HG03521 (cell line): ENCODE measurements at regions not wholly inside any gene's neighbourhood (a gene's known extent, or its start where the extent isn't known, plus 50 kb on each side); places are given as distances from the start of the nearest gene placed in this dataset.

ENCODE experiments used
- ATAC-seq: cut with Tn5 transposase; IDR thresholded peaks from one replicate; pipeline ENCODE4 v1.9.1; 2021; ENCODE audit warnings: mild to moderate bottlenecking, moderate library complexity; ENCODE audit not compliant: unreplicated experiment

GRCh38 chr4:23207059-23207458, 514.3 kb downstream of the GBA3 start:
- no peak for ATAC-seq

GRCh38 chr4:23202712-23203247, 510.0 kb downstream of the GBA3 start:
- ATAC-seq: no peak

- no peak for ATAC-seq
Observed at GRCh38 chr4:23194751-23195150, 502.0 kb downstream of the GBA3 start.

GRCh38 chr4:23174179-23174578, 481.4 kb downstream of the GBA3 start:
- no peak for ATAC-seq

GRCh38 chr4:23171976-23172375, 479.2 kb downstream of the GBA3 start:
- no peak for ATAC-seq

- no peak for ATAC-seq
Observed at GRCh38 chr4:23169608-23170311, 477.0 kb downstream of the GBA3 start.

- ATAC-seq: no peak
Observed at GRCh38 chr4:23166919-23167318, 474.2 kb downstream of the GBA3 start.

GRCh38 chr4:23166407-23166806, 473.7 kb downstream of the GBA3 start:
- ATAC-seq: no peak

GRCh38 chr4:23165669-23166068, 472.9 kb downstream of the GBA3 start:
- ATAC-seq: no peak

GRCh38 chr4:23163647-23164436, 471.1 kb downstream of the GBA3 start:
- no peak for ATAC-seq

- ATAC-seq: no peak
Observed at GRCh38 chr4:23162275-23162674, 469.5 kb downstream of the GBA3 start.

- no peak for ATAC-seq
Observed at GRCh38 chr4:23161787-23162186, 469.1 kb downstream of the GBA3 start.

GRCh38 chr4:23153076-23153475, 460.3 kb downstream of the GBA3 start:
- ATAC-seq: no peak

GRCh38 chr4:23149815-23150214, 457.1 kb downstream of the GBA3 start:
- no peak for ATAC-seq

GRCh38 chr4:23144707-23145106, 452.0 kb downstream of the GBA3 start:
- ATAC-seq: no peak

- ATAC-seq: no peak
Observed at GRCh38 chr4:23135792-23136645, 443.3 kb downstream of the GBA3 start.

GRCh38 chr4:23134331-23134730, 441.6 kb downstream of the GBA3 start:
- ATAC-seq: no peak

- no peak for ATAC-seq
Observed at GRCh38 chr4:23130845-23131244, 438.1 kb downstream of the GBA3 start.

- no peak for ATAC-seq
Observed at GRCh38 chr4:23125118-23125517, 432.4 kb downstream of the GBA3 start.

- ATAC-seq: no peak
Observed at GRCh38 chr4:23122666-23123400, 430.1 kb downstream of the GBA3 start.

GRCh38 chr4:23120374-23120773, 427.6 kb downstream of the GBA3 start:
- ATAC-seq: no peak
